ENCODE measurements at regions not wholly inside any gene's neighbourhood (a gene's known extent, or its start where the extent isn't known, plus 50 kb on each side); places are given as distances from the start of the nearest gene placed in this dataset.

DNA sequence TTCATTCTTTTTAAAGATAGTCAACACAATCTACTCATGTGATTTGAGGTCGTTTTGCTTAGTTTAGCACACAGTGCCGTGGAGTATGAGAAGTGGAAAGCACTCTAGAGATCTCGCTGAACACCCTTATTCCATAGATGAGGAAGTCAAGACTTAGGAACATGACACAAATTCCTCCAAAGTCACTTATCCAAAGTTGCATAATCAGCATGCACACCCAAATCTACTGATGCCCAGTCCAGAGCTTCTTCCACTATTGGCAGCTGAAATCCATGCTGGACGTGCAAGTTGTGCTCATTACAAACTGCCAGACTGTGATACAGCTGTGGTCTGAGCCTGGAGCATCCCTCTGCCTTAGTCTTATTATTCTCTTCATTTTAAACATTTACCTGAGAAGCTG, 83.5 kb upstream of the ZNF280D start:
- Histone ChIP-seq H3K79me2 (ENCODE audit: control insufficient read depth, insufficient read depth, low read length) (no peaks in the 10 kb centered on the region), H3K27me3 (ENCODE audit: control insufficient read depth, extremely low read depth, insufficient read depth, low read length) (no peaks in the 10 kb centered on the region), H4K20me1 (ENCODE audit: control insufficient read depth, extremely low read depth, insufficient read depth, low read length) (no peaks in the 10 kb centered on the region), H3K9ac (ENCODE audit: control insufficient read depth, extremely low read depth, insufficient read depth, low read length) (no peak overlapping the region), H3K4me2 (ENCODE audit: control insufficient read depth, extremely low read depth, insufficient read depth, low read depth, low read length) (no peak overlapping the region), H3K36me3 (ENCODE audit: control insufficient read depth in 2 of 2, extremely low read depth in 1 of 2, insufficient read depth in 2 of 2, low read length in 2 of 2) (no peaks in the 10 kb centered on the region), H3K9me1 (ENCODE audit: control insufficient read depth, extremely low read depth, insufficient read depth, low read length) (no peaks in the 10 kb centered on the region), H3K4me3 (ENCODE audit: control insufficient read depth in 2 of 3, extremely low read depth in 1 of 3, insufficient read depth in 2 of 3, low read depth in 1 of 3, low read length in 3 of 3) (no peak overlapping the region), H3K9me3 (ENCODE audit: control insufficient read depth, low read depth, low read length) (no peaks in the 10 kb centered on the region), H2AFZ (ENCODE audit: control insufficient read depth, low read length) (no peak overlapping the region), H3K27ac (ENCODE audit: control insufficient read depth, insufficient read depth, low read length) (no peak overlapping the region), H3K4me1 (ENCODE audit: control insufficient read depth, extremely low read depth, insufficient read depth, low read length) (peaks cover 3% of the 10 kb centered on the region)
- no peak for FAIRE-seq
- TF ChIP-seq, protein P1, sequence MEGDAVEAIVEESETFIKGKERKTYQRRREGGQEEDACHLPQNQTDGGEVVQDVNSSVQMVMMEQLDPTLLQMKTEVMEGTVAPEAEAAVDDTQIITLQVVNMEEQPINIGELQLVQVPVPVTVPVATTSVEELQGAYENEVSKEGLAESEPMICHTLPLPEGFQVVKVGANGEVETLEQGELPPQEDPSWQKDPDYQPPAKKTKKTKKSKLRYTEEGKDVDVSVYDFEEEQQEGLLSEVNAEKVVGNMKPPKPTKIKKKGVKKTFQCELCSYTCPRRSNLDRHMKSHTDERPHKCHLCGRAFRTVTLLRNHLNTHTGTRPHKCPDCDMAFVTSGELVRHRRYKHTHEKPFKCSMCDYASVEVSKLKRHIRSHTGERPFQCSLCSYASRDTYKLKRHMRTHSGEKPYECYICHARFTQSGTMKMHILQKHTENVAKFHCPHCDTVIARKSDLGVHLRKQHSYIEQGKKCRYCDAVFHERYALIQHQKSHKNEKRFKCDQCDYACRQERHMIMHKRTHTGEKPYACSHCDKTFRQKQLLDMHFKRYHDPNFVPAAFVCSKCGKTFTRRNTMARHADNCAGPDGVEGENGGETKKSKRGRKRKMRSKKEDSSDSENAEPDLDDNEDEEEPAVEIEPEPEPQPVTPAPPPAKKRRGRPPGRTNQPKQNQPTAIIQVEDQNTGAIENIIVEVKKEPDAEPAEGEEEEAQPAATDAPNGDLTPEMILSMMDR (optimal IDR thresholded peaks at IDR 0.05 in 1 of 3, IDR thresholded peaks at IDR 0.05 in 1 of 3, conservative IDR thresholded peaks at IDR 0.05 in 1 of 3; ENCODE audit: extremely low read depth in 1 of 3, insufficient read depth in 2 of 3, low read length in 3 of 3), result no peak
- TF ChIP-seq EZH2 (IDR thresholded peaks at IDR 0.05; ENCODE audit: low read length), result no peak
- dilution Hi-C loops (cut with MboI; ENCODE audit: extremely low pct_ligation_motif_present, low sequenced_read_pairs), result no loop called here
- no peak for DNase-seq (ENCODE audit: low read depth, low spot score)

DNA sequence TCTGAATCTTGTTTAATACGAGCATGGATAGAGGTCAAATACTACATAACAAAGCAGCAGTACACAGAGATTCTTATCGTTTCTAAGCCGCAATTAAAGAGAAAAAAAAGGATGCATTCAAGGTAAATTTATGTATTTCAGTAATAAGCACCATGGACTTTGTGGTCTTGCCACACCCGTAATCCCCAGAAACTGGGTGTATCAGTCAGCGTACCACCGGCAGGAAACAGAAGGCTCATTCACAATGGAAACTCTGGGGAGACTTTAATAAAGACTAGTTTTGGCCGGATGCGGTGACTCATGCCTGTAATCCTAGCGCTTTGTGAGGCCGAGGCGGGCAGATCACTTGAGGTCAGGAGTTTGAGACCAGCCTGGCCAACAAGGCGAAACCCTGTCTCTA, 81.9 kb upstream of the ZNF280D start:
- Histone ChIP-seq H3K27ac (ENCODE audit: control insufficient read depth, insufficient read depth, low read length) (no peak overlapping the region), H3K27me3 (ENCODE audit: control insufficient read depth, extremely low read depth, insufficient read depth, low read length) (no peaks in the 10 kb centered on the region), H3K36me3 (ENCODE audit: control insufficient read depth in 2 of 2, extremely low read depth in 1 of 2, insufficient read depth in 2 of 2, low read length in 2 of 2) (no peaks in the 10 kb centered on the region), H4K20me1 (ENCODE audit: control insufficient read depth, extremely low read depth, insufficient read depth, low read length) (no peaks in the 10 kb centered on the region), H3K4me2 (ENCODE audit: control insufficient read depth, extremely low read depth, insufficient read depth, low read depth, low read length) (no peak overlapping the region), H3K4me3 (ENCODE audit: control insufficient read depth in 2 of 3, extremely low read depth in 1 of 3, insufficient read depth in 2 of 3, low read depth in 1 of 3, low read length in 3 of 3) (no peak overlapping the region), H3K9ac (ENCODE audit: control insufficient read depth, extremely low read depth, insufficient read depth, low read length) (no peak overlapping the region), H3K79me2 (ENCODE audit: control insufficient read depth, insufficient read depth, low read length) (no peaks in the 10 kb centered on the region), H3K4me1 (ENCODE audit: control insufficient read depth, extremely low read depth, insufficient read depth, low read length) (peaks cover 3% of the 10 kb centered on the region), H2AFZ (ENCODE audit: control insufficient read depth, low read length) (no peak overlapping the region), H3K9me3 (ENCODE audit: control insufficient read depth, low read depth, low read length) (no peaks in the 10 kb centered on the region), H3K9me1 (ENCODE audit: control insufficient read depth, extremely low read depth, insufficient read depth, low read length) (no peaks in the 10 kb centered on the region)
- TF ChIP-seq EZH2 (IDR thresholded peaks at IDR 0.05; ENCODE audit: low read length), result no peak
- TF ChIP-seq, protein P1 (optimal IDR thresholded peaks at IDR 0.05 in 1 of 3, IDR thresholded peaks at IDR 0.05 in 1 of 3, conservative IDR thresholded peaks at IDR 0.05 in 1 of 3; ENCODE audit: extremely low read depth in 1 of 3, insufficient read depth in 2 of 3, low read length in 3 of 3), result no peak
- FAIRE-seq (no peak), DNase-seq (ENCODE audit: low read depth, low spot score) (no peak)
- dilution Hi-C loops (cut with MboI; ENCODE audit: extremely low pct_ligation_motif_present, low sequenced_read_pairs), result no loop called here
